Mononuclear cell (primary cell): ENCODE measurements at regions not wholly inside any gene's neighbourhood (a gene's known extent, or its start where the extent isn't known, plus 50 kb on each side); places are given as distances from the start of the nearest gene placed in this dataset.

Source experiments
- H3K27me3 ChIP-seq: 2 replicates; pipeline ENCODE4 v1.6.0; 2011; ENCODE audit warnings: low read length, control low read depth; ENCODE audit not compliant: insufficient read depth
- H3K4me1 ChIP-seq: 2 replicates; pipeline ENCODE4 v1.5.1; 2011; ENCODE audit warnings: mild to moderate bottlenecking, low read length, control low read depth; ENCODE audit not compliant: insufficient read depth
- H3K4me3 ChIP-seq: 2 replicates; pipeline ENCODE4 v1.5.1; 2011; ENCODE audit warnings: mild to moderate bottlenecking, low read length, moderate library complexity
- H3K9me3 ChIP-seq: 2 replicates; pipeline ENCODE4 v1.5.1; 2011; ENCODE audit warnings: low read depth, mild to moderate bottlenecking, control low read depth, low read length

- H3K9me3 ChIP-seq = no peaks in the 10 kb centered on the region
- H3K4me1 ChIP-seq = no peaks in the 10 kb centered on the region
- H3K27me3 ChIP-seq = no peaks in the 10 kb centered on the region
- no peak overlapping the region for H3K4me3 ChIP-seq
Observed at GRCh38 chr4:188455062-188455752, 316.0 kb downstream of the TRIML1 start.

- Histone ChIP-seq H3K4me1 (no peaks in the 10 kb centered on the region), H3K4me3 (no peak overlapping the region), H3K27me3 (no peaks in the 10 kb centered on the region), H3K9me3 (no peaks in the 10 kb centered on the region)
Observed at GRCh38 chr4:188459381-188459780, 320.1 kb downstream of the TRIML1 start.

- no peak overlapping the region for H3K4me3 ChIP-seq
- H3K27me3 ChIP-seq = no peaks in the 10 kb centered on the region
- H3K9me3 ChIP-seq = no peaks in the 10 kb centered on the region
Observed at GRCh38 chr4:188463909-188464308, 324.7 kb downstream of the TRIML1 start.

GRCh38 chr4:188466001-188466400 is 326.8 kb downstream of the TRIML1 start:
- no peak overlapping the region for H3K4me3 ChIP-seq
- H3K27me3 ChIP-seq = no peaks in the 10 kb centered on the region
- no peaks in the 10 kb centered on the region for H3K4me1 ChIP-seq
- H3K9me3 ChIP-seq = no peaks in the 10 kb centered on the region

More at GRCh38 chr4:188463909-188464308, 324.7 kb downstream of the TRIML1 start:
- H3K4me1 ChIP-seq = no peaks in the 10 kb centered on the region

GRCh38 chr4:188484256-188484655 is 345.0 kb downstream of the TRIML1 start:
- no peaks in the 10 kb centered on the region for H3K27me3 ChIP-seq
- H3K9me3 ChIP-seq = no peaks in the 10 kb centered on the region
- no peak overlapping the region for H3K4me3 ChIP-seq
- H3K4me1 ChIP-seq = no peaks in the 10 kb centered on the region

GRCh38 chr4:188485906-188486305 is 346.7 kb downstream of the TRIML1 start:
- no peaks in the 10 kb centered on the region for H3K4me1 ChIP-seq
- no peak overlapping the region for H3K4me3 ChIP-seq
- H3K27me3 ChIP-seq = no peaks in the 10 kb centered on the region
- H3K9me3 ChIP-seq = no peaks in the 10 kb centered on the region

- no peaks in the 10 kb centered on the region for H3K27me3 ChIP-seq
- H3K9me3 ChIP-seq = peaks cover 8% of the 10 kb centered on the region
- H3K4me3 ChIP-seq = no peak overlapping the region
- no peaks in the 10 kb centered on the region for H3K4me1 ChIP-seq
Observed at GRCh38 chr4:188492886-188493285, 353.6 kb downstream of the TRIML1 start.

- Histone ChIP-seq H3K4me3 (no peak overlapping the region), H3K4me1 (no peaks in the 10 kb centered on the region)
Observed at GRCh38 chr4:188495169-188495568, 355.9 kb downstream of the TRIML1 start.

GRCh38 chr4:188511431-188511830 is 372.2 kb downstream of the TRIML1 start:
- no peaks in the 10 kb centered on the region for H3K27me3 ChIP-seq
- H3K9me3 ChIP-seq = no peaks in the 10 kb centered on the region
- no peak overlapping the region for H3K4me3 ChIP-seq
- no peaks in the 10 kb centered on the region for H3K4me1 ChIP-seq

More at GRCh38 chr4:188495169-188495568, 355.9 kb downstream of the TRIML1 start:
- Histone ChIP-seq H3K9me3 (peaks cover 8% of the 10 kb centered on the region), H3K27me3 (no peaks in the 10 kb centered on the region)

GRCh38 chr4:188532751-188533150 is 393.5 kb downstream of the TRIML1 start:
- Histone ChIP-seq H3K9me3 (no peaks in the 10 kb centered on the region), H3K4me3 (no peak overlapping the region), H3K27me3 (no peaks in the 10 kb centered on the region), H3K4me1 (no peaks in the 10 kb centered on the region)

- Histone ChIP-seq H3K4me1 (no peaks in the 10 kb centered on the region), H3K4me3 (no peak overlapping the region), H3K9me3 (no peaks in the 10 kb centered on the region), H3K27me3 (no peaks in the 10 kb centered on the region)
Observed at GRCh38 chr4:188534297-188534696, 395.1 kb downstream of the TRIML1 start.

GRCh38 chr4:188534917-188535316 is 395.7 kb downstream of the TRIML1 start:
- Histone ChIP-seq H3K9me3 (no peaks in the 10 kb centered on the region), H3K27me3 (no peaks in the 10 kb centered on the region), H3K4me3 (no peak overlapping the region), H3K4me1 (no peaks in the 10 kb centered on the region)

GRCh38 chr4:188536826-188537225 is 397.6 kb downstream of the TRIML1 start:
- Histone ChIP-seq H3K9me3 (no peaks in the 10 kb centered on the region), H3K27me3 (no peaks in the 10 kb centered on the region), H3K4me1 (no peaks in the 10 kb centered on the region), H3K4me3 (no peak overlapping the region)

- Histone ChIP-seq H3K4me1 (no peaks in the 10 kb centered on the region), H3K4me3 (no peak overlapping the region), H3K27me3 (no peaks in the 10 kb centered on the region), H3K9me3 (no peaks in the 10 kb centered on the region)
Observed at GRCh38 chr4:188550296-188550695, 411.1 kb downstream of the TRIML1 start.

GRCh38 chr4:188551156-188551555 is 411.9 kb downstream of the TRIML1 start:
- no peaks in the 10 kb centered on the region for H3K9me3 ChIP-seq
- no peaks in the 10 kb centered on the region for H3K27me3 ChIP-seq
- no peak overlapping the region for H3K4me3 ChIP-seq
- H3K4me1 ChIP-seq = no peaks in the 10 kb centered on the region

GRCh38 chr4:188552741-188553275 is 413.6 kb downstream of the TRIML1 start:
- Histone ChIP-seq H3K9me3 (no peaks in the 10 kb centered on the region), H3K4me3 (no peak overlapping the region), H3K27me3 (no peaks in the 10 kb centered on the region), H3K4me1 (no peaks in the 10 kb centered on the region)
